ENCODE measurements at regions not wholly inside any gene's neighbourhood (a gene's known extent, or its start where the extent isn't known, plus 50 kb on each side); places are given as distances from the start of the nearest gene placed in this dataset.

DNA sequence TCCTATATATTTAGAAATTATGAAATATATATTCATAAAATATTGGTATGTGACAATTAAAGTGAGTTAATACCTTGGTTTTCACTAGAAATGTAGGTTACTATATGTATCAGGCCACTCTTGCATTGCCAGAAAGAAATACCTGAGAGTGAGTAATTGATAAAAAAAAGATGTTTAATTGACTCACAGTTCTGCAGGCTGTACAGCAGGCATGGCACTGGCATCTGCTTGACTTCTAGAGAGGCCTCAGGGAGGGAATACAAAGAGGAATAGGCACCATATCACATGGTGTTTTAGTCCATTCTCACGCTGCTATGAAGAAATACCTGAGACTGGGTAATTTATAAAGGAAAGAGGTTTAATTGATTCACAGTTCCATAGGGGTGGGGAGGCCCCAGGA is 1560.6 kb downstream of the STIM2 start:
- TF ChIP-seq, protein P1, sequence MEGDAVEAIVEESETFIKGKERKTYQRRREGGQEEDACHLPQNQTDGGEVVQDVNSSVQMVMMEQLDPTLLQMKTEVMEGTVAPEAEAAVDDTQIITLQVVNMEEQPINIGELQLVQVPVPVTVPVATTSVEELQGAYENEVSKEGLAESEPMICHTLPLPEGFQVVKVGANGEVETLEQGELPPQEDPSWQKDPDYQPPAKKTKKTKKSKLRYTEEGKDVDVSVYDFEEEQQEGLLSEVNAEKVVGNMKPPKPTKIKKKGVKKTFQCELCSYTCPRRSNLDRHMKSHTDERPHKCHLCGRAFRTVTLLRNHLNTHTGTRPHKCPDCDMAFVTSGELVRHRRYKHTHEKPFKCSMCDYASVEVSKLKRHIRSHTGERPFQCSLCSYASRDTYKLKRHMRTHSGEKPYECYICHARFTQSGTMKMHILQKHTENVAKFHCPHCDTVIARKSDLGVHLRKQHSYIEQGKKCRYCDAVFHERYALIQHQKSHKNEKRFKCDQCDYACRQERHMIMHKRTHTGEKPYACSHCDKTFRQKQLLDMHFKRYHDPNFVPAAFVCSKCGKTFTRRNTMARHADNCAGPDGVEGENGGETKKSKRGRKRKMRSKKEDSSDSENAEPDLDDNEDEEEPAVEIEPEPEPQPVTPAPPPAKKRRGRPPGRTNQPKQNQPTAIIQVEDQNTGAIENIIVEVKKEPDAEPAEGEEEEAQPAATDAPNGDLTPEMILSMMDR (IDR thresholded peaks at IDR 0.05; ENCODE audit: insufficient read depth, low read length), result no peak
- no peak for TF ChIP-seq POLR2AphosphoS5 (IDR thresholded peaks at IDR 0.05; ENCODE audit: low read depth)
- TF ChIP-seq, protein P2, sequence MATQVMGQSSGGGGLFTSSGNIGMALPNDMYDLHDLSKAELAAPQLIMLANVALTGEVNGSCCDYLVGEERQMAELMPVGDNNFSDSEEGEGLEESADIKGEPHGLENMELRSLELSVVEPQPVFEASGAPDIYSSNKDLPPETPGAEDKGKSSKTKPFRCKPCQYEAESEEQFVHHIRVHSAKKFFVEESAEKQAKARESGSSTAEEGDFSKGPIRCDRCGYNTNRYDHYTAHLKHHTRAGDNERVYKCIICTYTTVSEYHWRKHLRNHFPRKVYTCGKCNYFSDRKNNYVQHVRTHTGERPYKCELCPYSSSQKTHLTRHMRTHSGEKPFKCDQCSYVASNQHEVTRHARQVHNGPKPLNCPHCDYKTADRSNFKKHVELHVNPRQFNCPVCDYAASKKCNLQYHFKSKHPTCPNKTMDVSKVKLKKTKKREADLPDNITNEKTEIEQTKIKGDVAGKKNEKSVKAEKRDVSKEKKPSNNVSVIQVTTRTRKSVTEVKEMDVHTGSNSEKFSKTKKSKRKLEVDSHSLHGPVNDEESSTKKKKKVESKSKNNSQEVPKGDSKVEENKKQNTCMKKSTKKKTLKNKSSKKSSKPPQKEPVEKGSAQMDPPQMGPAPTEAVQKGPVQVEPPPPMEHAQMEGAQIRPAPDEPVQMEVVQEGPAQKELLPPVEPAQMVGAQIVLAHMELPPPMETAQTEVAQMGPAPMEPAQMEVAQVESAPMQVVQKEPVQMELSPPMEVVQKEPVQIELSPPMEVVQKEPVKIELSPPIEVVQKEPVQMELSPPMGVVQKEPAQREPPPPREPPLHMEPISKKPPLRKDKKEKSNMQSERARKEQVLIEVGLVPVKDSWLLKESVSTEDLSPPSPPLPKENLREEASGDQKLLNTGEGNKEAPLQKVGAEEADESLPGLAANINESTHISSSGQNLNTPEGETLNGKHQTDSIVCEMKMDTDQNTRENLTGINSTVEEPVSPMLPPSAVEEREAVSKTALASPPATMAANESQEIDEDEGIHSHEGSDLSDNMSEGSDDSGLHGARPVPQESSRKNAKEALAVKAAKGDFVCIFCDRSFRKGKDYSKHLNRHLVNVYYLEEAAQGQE (IDR thresholded peaks at IDR 0.05; ENCODE audit: insufficient replicate concordance, low read depth), result no peak

Data from HL-60 (cell line).